ENCODE measurements at regions not wholly inside any gene's neighbourhood (a gene's known extent, or its start where the extent isn't known, plus 50 kb on each side); places are given as distances from the start of the nearest gene placed in this dataset.

DNA sequence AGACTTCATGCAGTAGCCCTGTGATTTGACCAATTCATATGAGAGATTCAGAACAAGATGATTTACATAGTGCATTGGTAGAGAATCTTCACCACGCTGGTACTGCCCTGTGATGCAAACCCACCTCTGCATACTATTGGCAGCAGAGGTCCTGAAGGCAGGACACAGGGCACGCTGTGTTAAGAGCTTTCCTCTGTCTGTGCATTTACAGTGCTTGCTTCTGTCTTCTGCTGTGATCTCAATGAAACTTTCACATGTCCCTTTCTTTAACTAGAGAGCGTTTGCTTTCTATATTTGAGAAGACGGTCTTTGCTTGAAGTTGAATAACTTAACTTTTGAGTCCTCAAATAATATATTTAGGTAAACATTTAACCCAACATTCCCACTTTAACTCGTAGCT is 219.0 kb upstream of the SPRY2 start:
- Histone ChIP-seq H3K27ac (no peak overlapping the region), H3K9me3 (replicated peaks) (no peaks in the 10 kb centered on the region), H3K36me3 (no peaks in the 10 kb centered on the region), H3K27me3 (no peaks in the 10 kb centered on the region), H3K4me1 (peaks cover 11% of the 10 kb centered on the region; the same call in 1 of the 2 replicates), H3K4me3 (no peak overlapping the region)
- no peak for DNase-seq

DNA sequence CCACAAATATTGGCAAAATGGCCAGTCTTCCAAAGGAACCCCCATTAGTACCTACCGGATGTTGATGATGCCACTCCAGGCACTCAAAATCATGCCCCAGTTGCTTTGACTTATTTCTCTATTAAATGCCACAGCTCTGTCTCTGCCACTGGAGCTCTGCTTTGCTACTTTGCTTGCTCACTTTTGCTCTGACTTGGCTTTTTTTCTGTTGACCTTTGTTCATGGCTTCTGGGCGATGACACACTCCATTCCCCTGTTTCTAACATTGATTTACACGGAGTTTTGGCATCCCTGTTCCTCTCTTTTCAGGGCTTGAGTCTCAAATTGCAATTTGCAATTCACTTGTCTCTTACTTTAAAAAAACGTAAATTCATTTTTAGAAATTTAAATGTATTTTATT is 217.1 kb upstream of the SPRY2 start:
- H3K27me3 ChIP-seq = no peaks in the 10 kb centered on the region
- no peaks in the 10 kb centered on the region for H3K36me3 ChIP-seq
- no peaks in the 10 kb centered on the region for H3K9me3 ChIP-seq (replicated peaks)
- DNase-seq = no peak
- H3K4me1 ChIP-seq = peaks cover 14% of the 10 kb centered on the region; the same call in 1 of the 2 replicates
- H3K27ac ChIP-seq = no peak overlapping the region
- H3K4me3 ChIP-seq = no peak overlapping the region

DNA sequence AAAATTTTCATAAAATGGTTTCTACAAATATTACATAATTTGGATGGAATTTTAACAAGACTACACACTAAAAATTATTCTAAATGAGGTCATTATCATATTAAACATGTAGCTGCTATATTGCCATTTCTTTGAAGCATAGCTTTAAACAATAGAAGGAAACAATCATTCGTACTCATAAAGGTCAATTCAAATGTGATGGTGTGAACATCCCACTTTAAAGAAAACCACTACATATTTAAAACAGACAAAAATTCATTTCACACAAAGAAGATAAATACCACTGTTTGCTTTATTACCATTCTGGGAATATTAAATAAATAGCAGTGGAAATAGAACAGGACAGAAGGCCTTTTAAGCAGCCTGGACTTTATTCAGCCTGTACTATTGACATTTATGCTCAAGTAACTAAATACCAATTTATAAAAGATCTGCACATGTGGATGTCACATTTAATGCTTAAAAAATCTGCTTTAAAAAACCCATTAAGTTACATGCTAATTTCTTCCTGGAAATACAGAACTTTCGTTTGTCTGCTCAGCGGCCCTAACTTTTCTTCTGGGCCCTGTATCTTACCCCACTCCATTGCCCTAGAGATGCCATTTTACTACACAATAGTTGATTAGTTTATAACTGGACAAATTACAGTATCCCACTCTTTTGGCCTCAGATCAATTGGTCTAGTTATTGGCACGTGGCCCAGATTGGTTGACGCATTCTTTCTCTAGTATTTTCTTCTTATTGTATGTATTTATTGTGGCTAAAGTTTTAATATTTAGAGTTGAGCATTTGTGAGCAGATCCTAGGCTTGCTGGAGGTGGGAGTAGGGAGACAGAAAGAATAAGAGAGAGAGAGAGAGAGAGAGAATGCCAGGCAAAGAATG is 215.1 kb upstream of the SPRY2 start:
- Histone ChIP-seq H3K4me3 (no peak overlapping the region), H3K4me1 (0 out of 2 replicates have a peak, but pooled peaks cover 3% of the 10 kb centered on the region), H3K9me3 (replicated peaks) (no peaks in the 10 kb centered on the region), H3K27me3 (no peaks in the 10 kb centered on the region), H3K27ac (no peak overlapping the region), H3K36me3 (no peaks in the 10 kb centered on the region)
- DNase-seq = no peak

DNA sequence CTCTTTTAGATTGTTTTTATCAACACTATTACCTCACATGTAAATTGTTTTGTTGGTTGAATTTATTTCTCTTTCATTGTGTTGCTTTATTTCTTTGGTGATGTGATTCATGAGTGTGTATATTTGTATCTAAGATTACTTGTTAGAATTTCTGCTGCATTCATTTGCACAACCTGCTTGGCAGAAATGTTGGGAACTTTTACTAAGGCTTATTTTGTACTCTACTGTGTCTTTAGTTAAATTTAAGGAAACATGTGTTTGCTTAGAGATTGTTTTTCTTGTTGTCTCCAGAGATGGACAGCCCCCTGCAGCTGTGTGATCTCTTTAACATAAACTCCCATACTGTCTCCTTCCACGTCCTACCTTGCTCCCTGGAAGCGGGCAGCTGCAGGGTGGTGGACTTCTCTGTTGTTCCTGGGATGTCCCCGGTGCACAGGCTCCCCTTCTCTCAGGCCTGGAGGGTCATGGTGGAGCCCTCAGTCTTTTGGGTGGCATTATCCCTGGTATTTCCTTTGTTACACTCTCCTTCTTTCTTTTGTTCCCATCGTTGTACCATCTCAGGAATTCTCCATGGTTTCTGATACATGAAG is 212.0 kb upstream of the SPRY2 start:
- no peak for DNase-seq
- Histone ChIP-seq H3K27me3 (no peaks in the 10 kb centered on the region), H3K27ac (no peak overlapping the region), H3K36me3 (no peaks in the 10 kb centered on the region), H3K9me3 (replicated peaks) (no peaks in the 10 kb centered on the region), H3K4me3 (no peak overlapping the region), H3K4me1 (0 out of 2 replicates have a peak, but pooled peaks cover 5% of the 10 kb centered on the region)

DNA sequence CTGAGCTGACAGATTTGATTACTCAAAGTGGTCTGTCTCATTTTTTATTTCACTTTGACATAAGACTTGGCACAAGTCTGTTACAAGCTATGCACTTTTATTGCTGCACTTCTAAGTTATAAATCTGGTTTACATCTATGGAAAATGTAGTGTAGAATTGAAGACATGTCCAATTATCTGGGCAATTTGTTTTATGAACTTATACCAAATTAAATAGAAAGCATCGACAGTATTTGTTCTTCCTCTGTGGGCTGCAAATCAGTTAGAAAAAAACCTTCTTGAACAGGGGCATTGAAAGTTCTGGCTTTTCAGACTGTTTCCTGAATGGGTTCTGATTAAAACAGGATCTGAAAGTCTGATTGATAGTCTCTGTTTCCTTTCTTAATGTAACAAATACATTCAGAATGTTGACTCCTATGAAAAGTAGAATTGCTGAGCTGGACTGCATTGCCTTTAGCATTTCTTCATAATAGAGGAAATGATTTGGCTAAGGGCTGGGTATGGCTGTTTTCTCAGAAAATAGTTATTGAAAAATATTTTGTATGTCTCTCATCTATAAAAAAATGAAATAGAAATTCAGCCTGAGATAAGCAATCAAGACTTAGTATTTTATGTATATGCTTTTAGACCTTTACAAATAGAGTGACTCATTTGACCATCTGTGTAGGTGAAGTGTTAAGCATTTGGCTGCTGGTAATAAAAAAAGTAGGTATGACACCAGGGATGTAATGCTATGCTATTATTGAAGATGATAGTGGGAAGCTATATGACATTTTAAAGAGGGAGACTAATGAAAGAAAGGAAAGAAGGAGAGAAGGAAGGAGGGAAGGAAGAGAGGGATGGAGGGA is 210.9 kb upstream of the SPRY2 start:
- Histone ChIP-seq H3K4me3 (no peak overlapping the region), H3K27ac (no peak overlapping the region), H3K27me3 (no peaks in the 10 kb centered on the region), H3K36me3 (no peaks in the 10 kb centered on the region), H3K4me1 (0 out of 2 replicates have a peak, but pooled peaks cover 5% of the 10 kb centered on the region), H3K9me3 (replicated peaks) (no peaks in the 10 kb centered on the region)
- DNase-seq = no peak

DNA sequence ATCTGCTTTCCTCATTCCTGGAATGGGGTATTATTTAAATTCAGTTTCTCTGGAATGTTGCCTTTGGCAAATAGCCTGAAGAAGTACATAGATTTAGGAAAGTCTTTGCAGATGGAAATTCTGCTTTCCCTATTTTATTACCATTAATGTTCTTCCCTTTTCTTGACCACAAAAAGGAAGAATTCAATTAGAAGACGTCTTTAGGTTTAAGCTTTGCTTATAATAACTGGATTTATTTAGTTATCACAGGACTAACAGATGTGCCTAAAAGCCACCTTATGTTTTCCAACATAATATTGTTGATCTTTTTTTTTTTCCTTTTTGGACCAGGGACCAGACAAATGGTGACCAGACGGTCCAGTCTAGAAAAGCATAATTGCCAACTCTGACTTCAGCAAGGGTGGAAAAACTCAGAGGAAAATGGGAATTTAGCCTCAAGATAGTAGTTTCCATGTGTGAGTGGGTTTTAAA is 210.1 kb upstream of the SPRY2 start:
- H3K9me3 ChIP-seq (replicated peaks) = no peaks in the 10 kb centered on the region
- no peaks in the 10 kb centered on the region for H3K36me3 ChIP-seq
- no peak overlapping the region for H3K27ac ChIP-seq

DNA sequence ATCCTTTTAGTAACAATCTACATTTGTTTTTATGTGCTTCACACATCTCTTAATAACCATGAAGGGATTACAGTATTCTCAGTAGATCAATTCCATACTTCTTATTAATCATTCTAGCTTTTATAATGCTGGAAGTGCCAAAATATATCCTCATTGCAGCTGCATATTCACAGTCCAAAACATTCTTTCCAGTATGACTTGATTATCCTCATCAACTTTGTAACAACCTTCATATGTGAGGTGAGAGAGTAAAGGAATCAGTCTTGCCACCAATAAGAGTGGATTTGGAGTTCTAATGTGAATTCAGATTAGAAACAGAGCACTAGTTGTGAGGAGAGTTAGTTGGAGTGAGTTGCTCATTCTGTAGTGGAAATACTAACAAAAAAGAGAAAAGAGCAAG is 208.0 kb upstream of the SPRY2 start:
- Histone ChIP-seq H3K27me3 (no peaks in the 10 kb centered on the region), H3K36me3 (no peaks in the 10 kb centered on the region), H3K27ac (no peak overlapping the region), H3K9me3 (replicated peaks) (no peaks in the 10 kb centered on the region), H3K4me1 (0 out of 2 replicates have a peak, but pooled peaks cover 5% of the 10 kb centered on the region), H3K4me3 (no peak overlapping the region)
- DNase-seq = no peak

More for the DNA sequence above, 210.1 kb upstream of the SPRY2 start:
- Histone ChIP-seq H3K4me3 (no peak overlapping the region), H3K27me3 (no peaks in the 10 kb centered on the region), H3K4me1 (0 out of 2 replicates have a peak, but pooled peaks cover 5% of the 10 kb centered on the region)
- no peak for DNase-seq

DNA sequence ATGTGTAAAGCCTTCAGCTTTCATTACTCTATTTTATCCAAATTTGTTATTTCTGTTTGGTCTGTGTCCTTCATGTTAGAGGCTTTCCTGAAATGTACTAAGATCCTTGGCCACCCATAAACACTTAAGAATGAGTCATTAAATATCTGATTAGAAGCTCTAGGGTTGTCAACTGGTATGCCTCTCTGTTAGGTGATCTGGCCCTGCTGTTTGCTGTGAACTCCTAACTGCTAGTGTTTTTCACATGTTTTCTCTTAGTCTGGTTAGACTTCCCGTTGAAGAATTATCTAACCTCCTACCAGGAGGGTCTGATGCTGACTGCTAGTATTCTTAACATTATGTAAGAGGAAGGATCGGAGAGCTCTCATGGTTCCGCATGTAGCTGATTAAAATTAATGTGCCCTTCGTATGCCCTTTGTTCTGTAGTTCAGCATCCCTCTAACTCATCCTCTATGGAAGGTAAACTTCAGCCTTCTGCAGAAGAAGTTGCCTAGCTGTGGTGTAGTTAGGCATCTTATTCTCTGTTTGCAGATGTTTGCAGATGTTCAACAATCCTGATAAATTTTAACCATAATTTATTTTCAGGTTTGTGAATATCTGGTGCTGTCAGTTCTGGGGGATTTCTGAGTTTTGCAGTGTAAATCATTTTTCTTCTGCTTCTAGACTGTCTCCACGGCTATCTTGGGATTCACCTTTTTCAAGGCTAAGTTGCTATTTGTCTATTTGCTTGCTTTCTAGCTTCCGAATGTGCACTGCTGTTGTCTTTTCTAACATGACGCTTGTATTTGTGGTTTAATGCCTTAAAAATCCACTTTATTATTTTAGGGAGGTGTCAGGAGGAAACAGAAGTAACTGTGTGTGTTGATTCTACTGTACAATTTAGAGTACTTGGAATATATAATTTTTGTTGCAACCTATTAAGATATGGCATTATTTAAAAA is 207.2 kb upstream of the SPRY2 start:
- no peaks in the 10 kb centered on the region for H3K36me3 ChIP-seq
- H3K27me3 ChIP-seq = no peaks in the 10 kb centered on the region
- H3K4me1 ChIP-seq = 0 out of 2 replicates have a peak, but pooled peaks cover 2% of the 10 kb centered on the region
- H3K9me3 ChIP-seq (replicated peaks) = no peaks in the 10 kb centered on the region
- H3K27ac ChIP-seq = no peak overlapping the region
- no peak for DNase-seq
- H3K4me3 ChIP-seq = no peak overlapping the region

DNA sequence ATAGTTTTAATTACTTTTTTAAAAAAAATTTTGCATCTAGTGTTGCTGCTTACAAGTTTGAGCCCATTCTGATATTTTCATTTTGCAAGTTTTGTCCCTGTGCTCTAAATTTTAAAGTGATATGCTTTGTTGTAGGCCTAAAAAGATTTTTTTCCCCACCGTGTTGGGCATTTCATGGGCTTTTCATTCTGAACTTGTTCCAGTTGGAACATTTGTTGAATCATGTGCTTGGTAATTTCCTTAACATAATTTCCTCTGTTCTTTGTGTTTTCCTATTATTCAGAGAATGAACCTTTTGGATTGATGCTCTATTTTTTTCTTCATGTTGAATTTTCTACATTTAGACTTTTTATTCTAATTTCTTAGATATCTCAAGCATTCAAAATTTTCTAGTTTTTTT is 206.4 kb upstream of the SPRY2 start:
- H3K27me3 ChIP-seq = no peaks in the 10 kb centered on the region
- H3K36me3 ChIP-seq = no peaks in the 10 kb centered on the region
- H3K9me3 ChIP-seq (replicated peaks) = no peaks in the 10 kb centered on the region
- H3K4me1 ChIP-seq = 0 out of 2 replicates have a peak, but pooled peaks cover 2% of the 10 kb centered on the region
- DNase-seq = no peak
- no peak overlapping the region for H3K4me3 ChIP-seq
- no peak overlapping the region for H3K27ac ChIP-seq

DNA sequence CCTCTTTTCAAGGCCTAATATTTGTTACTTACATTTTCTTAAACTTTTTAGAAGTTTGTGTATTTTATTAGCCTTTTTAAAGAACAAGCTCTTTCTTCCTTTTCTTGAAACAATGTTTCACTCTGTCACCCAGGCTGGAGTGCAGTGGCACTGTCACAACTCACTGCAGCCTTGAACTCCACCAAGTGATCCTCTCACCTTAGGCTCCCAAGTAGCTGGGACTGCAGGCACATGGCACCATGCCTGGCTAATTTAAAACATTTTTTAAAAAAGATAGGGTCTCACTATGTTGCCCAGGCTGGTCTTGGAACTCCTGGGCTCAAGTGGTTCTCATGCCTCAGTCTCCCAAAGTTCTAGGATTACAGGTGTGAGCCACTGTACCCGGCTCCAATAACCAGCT is 192.2 kb upstream of the SPRY2 start:
- no peaks in the 10 kb centered on the region for H3K27me3 ChIP-seq
- H3K9me3 ChIP-seq (replicated peaks) = no peaks in the 10 kb centered on the region
- no peak for DNase-seq
- H3K36me3 ChIP-seq = no peaks in the 10 kb centered on the region
- no peak overlapping the region for H3K4me3 ChIP-seq
- no peak overlapping the region for H3K27ac ChIP-seq
- H3K4me1 ChIP-seq = no peaks in the 10 kb centered on the region

DNA sequence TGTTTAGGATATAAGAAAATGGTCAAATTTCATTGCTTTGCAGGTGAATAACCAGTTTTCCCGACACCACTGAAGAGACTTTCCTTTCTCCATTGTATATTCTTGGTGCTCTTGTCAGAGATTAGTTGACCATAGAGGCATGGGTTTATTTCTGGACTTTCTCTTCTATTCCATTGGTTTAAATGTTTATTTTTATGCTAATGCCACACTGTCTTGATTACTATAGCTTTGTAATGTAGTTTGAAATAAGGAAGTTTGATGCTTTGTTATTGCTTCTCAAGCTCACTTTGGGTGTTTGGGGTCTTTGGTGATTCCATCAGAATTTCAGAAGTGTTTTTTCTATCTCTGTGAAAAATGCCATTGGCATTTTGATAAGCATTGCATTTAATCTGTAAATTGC is 190.0 kb upstream of the SPRY2 start:
- no peaks in the 10 kb centered on the region for H3K9me3 ChIP-seq (replicated peaks)
- no peak overlapping the region for H3K27ac ChIP-seq
- no peaks in the 10 kb centered on the region for H3K27me3 ChIP-seq
- H3K36me3 ChIP-seq = no peaks in the 10 kb centered on the region
- no peaks in the 10 kb centered on the region for H3K4me1 ChIP-seq
- no peak overlapping the region for H3K4me3 ChIP-seq
- no peak for DNase-seq

DNA sequence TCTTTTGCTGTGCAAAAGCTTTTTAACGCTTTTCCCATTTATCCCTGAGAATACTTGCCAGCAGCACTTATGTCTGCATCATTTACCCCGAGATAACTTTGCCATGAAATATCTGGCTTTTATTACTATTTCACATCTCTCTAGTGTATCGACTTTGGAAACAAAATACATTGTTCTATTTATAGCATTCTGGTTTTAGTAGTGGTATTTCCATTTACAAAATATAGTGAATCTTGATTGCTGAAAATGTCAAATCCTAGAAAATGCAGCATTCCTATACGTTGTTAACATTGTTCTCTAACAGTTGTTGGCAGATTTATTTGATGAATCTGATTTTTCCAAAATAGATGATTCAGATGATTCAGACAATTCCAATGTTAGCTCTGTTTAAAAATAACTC is 189.3 kb upstream of the SPRY2 start:
- Histone ChIP-seq H3K9me3 (replicated peaks) (no peaks in the 10 kb centered on the region), H3K27me3 (no peaks in the 10 kb centered on the region), H3K4me1 (no peaks in the 10 kb centered on the region), H3K27ac (no peak overlapping the region), H3K36me3 (no peaks in the 10 kb centered on the region), H3K4me3 (no peak overlapping the region)
- no peak for DNase-seq

DNA sequence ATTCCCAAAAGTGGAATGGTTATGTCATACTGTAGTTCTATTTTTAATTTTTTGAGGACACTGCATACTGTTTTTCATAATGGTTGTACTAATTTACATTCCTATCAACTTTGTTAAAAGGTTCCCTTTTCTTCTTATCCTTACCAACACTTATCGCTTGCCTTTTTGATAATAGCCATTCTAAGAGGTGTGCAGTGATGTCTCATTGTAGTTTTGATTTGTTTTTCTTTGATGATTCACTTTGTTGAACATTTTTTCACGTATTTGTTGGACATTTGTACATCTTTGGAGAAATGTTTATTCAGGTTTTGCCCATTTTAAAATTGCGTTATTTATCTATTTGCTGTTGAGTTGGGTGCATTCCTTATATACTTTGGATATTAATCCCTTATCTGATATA is 188.8 kb upstream of the SPRY2 start:
- H3K27me3 ChIP-seq = no peaks in the 10 kb centered on the region
- H3K27ac ChIP-seq = no peak overlapping the region
- no peaks in the 10 kb centered on the region for H3K36me3 ChIP-seq
- H3K4me1 ChIP-seq = no peaks in the 10 kb centered on the region
- H3K4me3 ChIP-seq = no peak overlapping the region
- DNase-seq = no peak
- H3K9me3 ChIP-seq (replicated peaks) = no peaks in the 10 kb centered on the region

DNA sequence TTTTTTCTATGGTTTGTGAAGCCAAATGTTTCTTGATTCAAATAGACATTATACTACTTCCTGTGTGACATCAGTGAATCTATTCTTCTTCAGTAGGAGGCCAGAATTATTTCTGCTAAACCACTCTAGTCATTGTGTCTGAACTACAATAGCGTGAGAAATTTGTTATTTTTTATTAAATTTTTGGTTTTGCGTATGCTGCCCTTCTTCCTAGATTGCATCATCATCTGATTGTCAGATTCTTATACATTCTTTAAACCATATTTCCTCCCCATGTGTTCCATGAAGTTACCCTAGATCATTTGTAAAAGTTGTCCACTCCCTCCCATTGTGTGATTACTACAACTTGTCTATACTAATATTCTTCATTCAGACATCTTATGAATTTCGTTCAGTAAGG is 187.8 kb upstream of the SPRY2 start:
- Histone ChIP-seq H3K27me3 (no peaks in the 10 kb centered on the region), H3K9me3 (replicated peaks) (no peaks in the 10 kb centered on the region), H3K4me1 (no peaks in the 10 kb centered on the region), H3K36me3 (no peaks in the 10 kb centered on the region), H3K4me3 (no peak overlapping the region), H3K27ac (no peak overlapping the region)
- DNase-seq = no peak
